OCI-LY7 (cell line): ENCODE measurements at regions not wholly inside any gene's neighbourhood (a gene's known extent, or its start where the extent isn't known, plus 50 kb on each side); places are given as distances from the start of the nearest gene placed in this dataset.

Experiments
- BruUV-seq: library from RNA; stranded (reverse); fragments of 400-500 nt; replicated peaks from 2 replicates; lab custom pipeline; 2021; lab: Mats Ljungman, UMichigan
- CTCF ChIA-PET: fragments of 300-600 bp; sonication (Branson Sonifier 250); formaldehyde crosslinking; loops from one replicate; lab custom pipeline; 2022; ENCODE audit warnings: antibody characterized with exemption; ENCODE audit not compliant: unreplicated experiment; lab: Charles Lee
- POLR2A ChIA-PET: fragments of 300-600 bp; sonication (Branson Sonifier 250); formaldehyde crosslinking; loops from one replicate; lab custom pipeline; 2022; ENCODE audit warnings: antibody characterized with exemption; lab: Charles Lee
- DNase-seq: peaks from one replicate; pipeline ENCODE4 v3.0.0-alpha.2; 2015; ENCODE audit warnings: low spot score
- H2AFZ ChIP-seq: fragments of 200-600 bp; sonication (generic), shearing (Covaris generic); 2 replicates; pipeline ENCODE4 v1.6.1; 2014; ENCODE audit warnings: mild to moderate bottlenecking, antibody characterized with exemption, low read length, moderate library complexity
- H3K27ac ChIP-seq: fragments of 200-600 bp; sonication (generic); 2 replicates; pipeline ENCODE4 v1.5.1; 2014; ENCODE audit warnings: mixed run types, low read depth, mild to moderate bottlenecking, moderate library complexity, low read length, inconsistent platforms; ENCODE audit not compliant: poor library complexity, severe bottlenecking
- H3K36me3 ChIP-seq: fragments of 200-600 bp; sonication (generic); 2 replicates; pipeline ENCODE4 v1.6.1; 2014; ENCODE audit warnings: mild to moderate bottlenecking, antibody characterized with exemption, low read length, moderate library complexity, mixed read lengths; ENCODE audit not compliant: insufficient read depth
- H3K4me1 ChIP-seq: fragments of 200-600 bp; sonication (generic); 2 replicates; pipeline ENCODE4 v1.5.1; 2014; ENCODE audit warnings: mild to moderate bottlenecking, low read length; ENCODE audit not compliant: insufficient read depth, poor library complexity, severe bottlenecking
- H3K4me2 ChIP-seq: fragments of 200-600 bp; sonication (generic); 2 replicates; pipeline ENCODE4 v1.6.1; 2014; ENCODE audit warnings: mild to moderate bottlenecking, low read length
- H3K4me3 ChIP-seq: fragments of 200-600 bp; sonication (generic); 2 replicates; pipeline ENCODE4 v1.5.1; 2014; ENCODE audit warnings: mild to moderate bottlenecking, low read depth, low read length; ENCODE audit not compliant: poor library complexity, severe bottlenecking
- H3K79me2 ChIP-seq: fragments of 200-600 bp; sonication (generic); 2 replicates; pipeline ENCODE4 v1.6.1; 2016; ENCODE audit warnings: low read depth, mild to moderate bottlenecking, low read length, moderate library complexity, mixed read lengths; ENCODE audit not compliant: insufficient read depth
- H3K9me2 ChIP-seq: fragments of 200-600 bp; sonication (generic); 2 replicates; pipeline ENCODE4 v1.6.1; 2016; ENCODE audit warnings: mild to moderate bottlenecking, low read length, mixed read lengths; ENCODE audit not compliant: insufficient read depth
- H3K9me3 ChIP-seq: fragments of 200-600 bp; sonication (generic); 2 replicates; pipeline ENCODE4 v1.6.1; 2014; ENCODE audit warnings: mild to moderate bottlenecking, mixed run types, low read length, mixed read lengths
- H4K20me1 ChIP-seq: fragments of 200-600 bp; sonication (generic); 2 replicates; pipeline ENCODE4 v1.6.1; 2014; ENCODE audit warnings: mild to moderate bottlenecking, antibody characterized with exemption, low read length, moderate library complexity, mixed read lengths; ENCODE audit not compliant: insufficient read depth
- EZH2phosphoT487 ChIP-seq: fragments of 200-600 bp; sonication (generic); IDR thresholded peaks from 2 replicates; pipeline ENCODE4 v1.6.1; 2018; ENCODE audit warnings: low read depth, borderline replicate concordance, mild to moderate bottlenecking, mixed run types, antibody characterized with exemption, low read length, moderate library complexity, mixed read lengths
- intact Hi-C: fragments of 100-400 bp; cut with micrococcal nuclease; formaldehyde crosslinking; loops from one replicate; pipeline ENCODE4 v1.10.0; 2022; ENCODE audit not compliant: unreplicated experiment
- TF ChIP-seq, protein P1 (sequence below): fragments of 200-600 bp; sonication (generic); conservative IDR thresholded peaks from 2 replicates; pipeline ENCODE4 v1.5.1; 2014; ENCODE audit warnings: mild to moderate bottlenecking, antibody characterized with exemption, low read length, moderate library complexity, mixed read lengths

DNA sequence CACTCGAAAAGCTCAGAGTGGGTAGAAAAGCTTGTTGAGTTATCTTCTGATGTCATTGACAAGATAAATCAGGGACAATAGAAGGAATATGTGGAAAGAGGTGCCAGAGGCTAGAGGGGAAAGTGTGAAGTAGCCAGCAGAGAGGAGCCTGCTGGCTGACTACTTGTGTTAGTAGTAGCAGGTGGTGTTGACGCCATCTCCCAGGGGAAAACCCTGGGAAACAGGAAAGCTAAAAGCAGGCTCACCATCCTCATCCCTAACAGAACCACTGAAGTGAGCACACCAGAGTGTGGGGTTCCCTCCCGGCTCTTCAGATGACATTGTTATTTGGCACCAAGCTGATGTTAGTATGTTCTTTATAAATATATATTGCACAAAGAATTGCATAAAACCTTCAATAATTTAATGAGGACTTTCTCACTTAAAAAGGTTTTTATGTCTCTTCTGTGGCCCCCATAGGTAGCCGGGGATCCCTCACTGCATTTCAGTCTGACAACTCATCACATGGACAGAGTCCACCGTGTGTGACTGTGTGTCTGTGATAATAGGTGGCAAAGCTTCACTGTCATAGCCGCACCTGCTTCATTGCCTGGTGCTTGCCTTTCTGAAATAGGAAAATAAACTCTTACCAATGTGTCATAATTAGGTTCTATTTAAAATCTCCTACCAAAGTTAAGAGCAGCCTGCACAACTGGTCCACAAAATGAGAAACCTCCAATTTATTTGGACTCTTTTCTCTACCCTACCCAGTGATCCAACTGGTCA, 63.2 kb upstream of the TOP3B start:
- POLR2A ChIA-PET: interaction anchor here (0.5 to 9.1 kb wide), 5 partner anchors 9 to 329 kb away, joined by 3 to 262 read pairs (median 3); no protein-coding TSS in a partner anchor

DNA sequence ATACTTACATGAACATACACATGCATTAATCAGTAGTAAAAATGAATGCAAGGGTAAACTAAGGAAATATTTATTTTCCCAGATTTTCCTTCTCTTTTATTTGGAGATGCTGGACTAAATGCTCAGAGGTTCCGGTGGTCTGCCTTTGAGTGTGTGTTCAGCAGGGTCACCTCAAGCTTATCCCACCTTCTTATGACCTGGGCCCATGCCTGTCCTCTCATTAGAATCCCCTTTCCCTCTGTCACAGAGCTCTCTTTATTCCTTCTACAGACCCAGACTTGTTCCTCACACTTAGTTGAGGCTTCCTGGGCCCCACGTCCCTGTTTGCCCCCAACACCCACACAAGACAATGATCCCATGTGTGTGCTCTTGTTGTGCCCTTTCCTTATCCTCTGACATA, 61.6 kb upstream of the TOP3B start:
- DNase-seq: no peak
- H3K36me3 ChIP-seq: peaks cover 16% of the 10 kb centered on the region
- intact Hi-C loops: loop anchor here (5.0 to 10.0 kb wide), 2 partner anchors 153 to 891 kb away; no protein-coding TSS in a partner anchor
- peaks cover 96% of the 10 kb centered on the region for H3K4me1 ChIP-seq
- peak overlapping the region; percentile 93 for H3K4me2 ChIP-seq
- ChIA-PET POLR2A (interaction anchor here (1.0 to 9.1 kb wide), 12 partner anchors 13 to 415 kb away, joined by 3 to 262 read pairs (median 11); no protein-coding TSS in a partner anchor), CTCF (interaction anchor here (0.8 to 3.6 kb wide), 5 partner anchors 12 to 67 kb away, joined by 3 to 41 read pairs (median 4); no protein-coding TSS in a partner anchor)
- peak overlapping the region; percentile 39 for H2AFZ ChIP-seq
- TF ChIP-seq EZH2phosphoT487: no peak
- TF ChIP-seq, protein P1, sequence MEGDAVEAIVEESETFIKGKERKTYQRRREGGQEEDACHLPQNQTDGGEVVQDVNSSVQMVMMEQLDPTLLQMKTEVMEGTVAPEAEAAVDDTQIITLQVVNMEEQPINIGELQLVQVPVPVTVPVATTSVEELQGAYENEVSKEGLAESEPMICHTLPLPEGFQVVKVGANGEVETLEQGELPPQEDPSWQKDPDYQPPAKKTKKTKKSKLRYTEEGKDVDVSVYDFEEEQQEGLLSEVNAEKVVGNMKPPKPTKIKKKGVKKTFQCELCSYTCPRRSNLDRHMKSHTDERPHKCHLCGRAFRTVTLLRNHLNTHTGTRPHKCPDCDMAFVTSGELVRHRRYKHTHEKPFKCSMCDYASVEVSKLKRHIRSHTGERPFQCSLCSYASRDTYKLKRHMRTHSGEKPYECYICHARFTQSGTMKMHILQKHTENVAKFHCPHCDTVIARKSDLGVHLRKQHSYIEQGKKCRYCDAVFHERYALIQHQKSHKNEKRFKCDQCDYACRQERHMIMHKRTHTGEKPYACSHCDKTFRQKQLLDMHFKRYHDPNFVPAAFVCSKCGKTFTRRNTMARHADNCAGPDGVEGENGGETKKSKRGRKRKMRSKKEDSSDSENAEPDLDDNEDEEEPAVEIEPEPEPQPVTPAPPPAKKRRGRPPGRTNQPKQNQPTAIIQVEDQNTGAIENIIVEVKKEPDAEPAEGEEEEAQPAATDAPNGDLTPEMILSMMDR: 0 out of 2 replicates have a peak, but pooled peaks have one; percentile 15
- no peaks in the 10 kb centered on the region for H3K9me3 ChIP-seq
- peak overlapping the region; percentile 84 for H3K27ac ChIP-seq
- BruUV-seq: no TSS peak
- no peaks in the 10 kb centered on the region for H3K9me2 ChIP-seq
- peaks cover 61% of the 10 kb centered on the region; the same call in 1 of the 2 replicates for H3K79me2 ChIP-seq
- H3K4me3 ChIP-seq: peak overlapping the region; percentile 70
- H4K20me1 ChIP-seq: no peaks in the 10 kb centered on the region

More for the DNA sequence above, 63.2 kb upstream of the TOP3B start:
- no peaks in the 10 kb centered on the region for H3K9me2 ChIP-seq
- H3K4me2 ChIP-seq: peak overlapping the region; percentile 93
- H3K4me1 ChIP-seq: peaks cover 87% of the 10 kb centered on the region
- no peaks in the 10 kb centered on the region for H3K36me3 ChIP-seq
- peak overlapping the region; percentile 81; the same call in 1 of the 2 replicates for H2AFZ ChIP-seq
- no peaks in the 10 kb centered on the region for H4K20me1 ChIP-seq
- no peaks in the 10 kb centered on the region for H3K9me3 ChIP-seq
- peak; percentile 74 for DNase-seq
- BruUV-seq: no TSS peak
- intact Hi-C loops: loop anchor here (1.0 to 10.0 kb wide), 2 partner anchors 13 to 889 kb away; no protein-coding TSS in a partner anchor
- no peak for TF ChIP-seq EZH2phosphoT487
- TF ChIP-seq, protein P1: no peak
- peak overlapping the region; percentile 84 for H3K27ac ChIP-seq
- peak overlapping the region; percentile 70 for H3K4me3 ChIP-seq
- H3K79me2 ChIP-seq: peaks cover 50% of the 10 kb centered on the region; the same call in 1 of the 2 replicates
- CTCF ChIA-PET: interaction anchor here (0.6 to 2.5 kb wide), 3 partner anchors 9 to 14 kb away, joined by 3 to 12 read pairs (median 6); no protein-coding TSS in a partner anchor
